Amniotic epithelial cell (primary cell): ENCODE measurements at regions not wholly inside any gene's neighbourhood (a gene's known extent, or its start where the extent isn't known, plus 50 kb on each side); places are given as distances from the start of the nearest gene placed in this dataset.

Source experiments
- DNase-seq: peaks from one replicate; pipeline ENCODE4 v3.0.0-alpha.2; 2010; ENCODE audit warnings: low read depth

- no peak for DNase-seq
Measured at GRCh38 chr3:194837457-194838127, 151.9 kb downstream of the FAM43A start.

GRCh38 chr3:194838236-194838635, 152.6 kb downstream of the FAM43A start:
- no peak for DNase-seq

DNA sequence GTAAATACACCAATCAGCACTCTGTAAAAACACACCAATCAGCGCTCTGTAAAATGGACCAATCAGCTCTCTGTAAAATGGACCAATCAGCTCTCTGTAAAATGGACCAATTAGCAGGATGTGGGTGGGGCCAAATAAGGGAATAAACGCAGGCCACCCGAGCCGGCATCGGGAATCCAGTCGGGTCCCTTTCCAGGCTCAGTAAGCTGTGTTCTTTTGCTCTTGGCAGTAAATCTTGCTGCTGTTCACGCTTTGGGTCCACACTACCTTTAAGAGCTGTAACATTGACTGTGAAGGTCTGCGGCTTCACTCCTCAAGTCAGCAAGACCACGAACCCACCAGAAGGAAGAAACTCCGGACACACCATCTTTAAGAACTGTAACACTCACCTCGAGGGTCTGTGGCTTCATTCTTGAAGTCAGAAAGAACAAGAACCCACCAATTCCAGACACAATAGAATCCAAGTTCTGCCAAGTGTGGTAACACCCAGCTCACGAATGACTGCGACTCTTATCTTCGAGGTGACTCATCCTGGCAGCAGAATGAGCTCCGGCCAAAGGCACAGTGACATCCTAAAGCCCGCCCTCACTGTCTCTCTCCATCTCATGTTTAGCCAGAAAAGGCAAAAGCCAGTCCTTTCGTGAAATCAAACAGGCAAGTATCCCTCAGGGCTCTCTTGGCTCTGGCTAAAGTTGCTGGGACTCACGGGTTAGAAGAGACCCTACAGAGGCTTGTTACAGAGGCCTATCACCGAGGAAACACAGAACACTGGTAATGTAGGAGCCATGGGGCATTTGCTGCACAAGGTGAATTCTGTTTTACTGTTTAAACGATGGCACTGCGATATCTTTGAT, 155.2 kb downstream of the FAM43A start:
- peak; percentile 17 for DNase-seq

- DNase-seq: no peak
Measured at GRCh38 chr3:194841515-194841841, 155.8 kb downstream of the FAM43A start.

GRCh38 chr3:194843556-194843955, 157.9 kb downstream of the FAM43A start:
- DNase-seq: peak; percentile 22

DNA sequence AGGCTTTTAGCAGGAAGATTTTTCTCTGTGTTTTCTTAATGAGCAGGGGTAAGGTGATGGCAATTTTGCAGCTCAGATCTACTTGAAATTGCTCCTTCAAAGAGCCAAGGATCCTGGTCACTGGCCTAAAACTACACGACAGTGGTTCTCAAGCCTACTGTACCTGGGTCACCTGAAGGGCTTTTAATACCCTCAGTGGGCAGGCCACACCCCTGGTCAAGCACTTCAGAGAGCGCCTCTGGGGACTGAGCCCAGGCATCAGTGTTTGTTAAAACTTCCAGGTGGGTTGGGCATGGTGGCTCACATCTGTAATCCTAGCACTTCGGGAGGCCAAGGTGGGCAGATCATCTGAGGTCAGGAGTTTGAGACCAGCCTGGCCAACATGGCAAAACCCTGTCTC, 158.4 kb downstream of the FAM43A start:
- DNase-seq: no peak

GRCh38 chr3:194849166-194849875, 163.6 kb downstream of the FAM43A start:
- DNase-seq: no peak

- no peak for DNase-seq
Measured at GRCh38 chr3:194851254-194851653, 165.6 kb downstream of the FAM43A start.

DNA sequence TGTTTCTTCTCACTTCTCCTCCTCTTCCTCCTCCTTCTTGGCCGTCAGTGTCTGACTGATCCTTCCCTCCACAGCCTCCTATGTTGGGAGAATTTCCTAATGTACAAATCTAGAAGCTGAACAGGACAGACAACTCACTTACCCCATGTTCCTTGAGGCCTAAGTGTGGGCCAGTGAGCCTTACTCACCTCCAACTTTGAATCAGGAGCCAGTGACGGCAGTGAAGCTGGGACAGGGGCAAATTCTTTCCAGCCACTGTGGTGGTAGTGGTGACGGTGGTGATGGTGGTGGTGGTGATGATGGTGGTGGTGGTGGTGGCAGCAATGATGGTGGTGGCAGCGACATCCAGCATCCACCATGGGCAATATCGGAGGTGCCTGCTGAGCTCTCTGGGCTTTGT, 166.3 kb downstream of the FAM43A start:
- no peak for DNase-seq

GRCh38 chr3:194852345-194852744, 166.7 kb downstream of the FAM43A start:
- no peak for DNase-seq

GRCh38 chr3:194852831-194853508, 167.3 kb downstream of the FAM43A start:
- no peak for DNase-seq

GRCh38 chr3:194854206-194854605, 168.5 kb downstream of the FAM43A start:
- DNase-seq: no peak

DNA sequence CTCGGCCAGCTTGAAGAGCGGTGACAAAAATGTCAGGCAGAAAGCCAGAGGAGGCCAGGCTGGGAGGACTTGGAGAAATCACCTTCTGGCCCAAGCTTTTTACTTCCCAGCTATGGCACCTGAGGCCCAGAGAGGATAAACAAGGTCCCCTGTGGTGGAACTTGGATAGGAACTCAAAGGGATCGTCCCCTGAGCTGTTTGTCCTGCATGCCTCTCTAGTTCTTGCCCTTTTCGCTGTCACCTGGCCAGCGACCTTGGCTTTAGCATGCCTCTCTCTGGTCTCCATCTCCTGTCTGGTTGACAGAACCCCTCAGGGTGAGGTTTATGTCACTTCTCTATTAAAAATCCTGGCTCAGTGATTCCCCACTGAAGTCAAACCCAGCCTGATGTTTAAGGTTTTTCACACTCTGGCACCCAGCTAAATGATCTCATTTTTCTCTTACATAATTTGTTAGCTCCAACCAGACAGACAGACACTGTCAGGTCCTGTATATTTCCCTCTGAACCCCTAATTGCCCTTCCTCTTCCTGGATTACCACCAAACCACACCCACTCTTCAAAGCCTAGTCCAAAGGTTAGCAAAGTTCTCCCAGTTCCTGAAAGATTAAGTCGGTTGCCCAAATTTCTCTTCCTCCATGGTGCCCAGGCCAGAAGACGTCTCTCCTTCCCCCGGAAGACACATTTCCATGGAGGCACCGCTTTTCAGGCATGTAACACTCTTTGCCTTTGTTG, 169.1 kb downstream of the FAM43A start:
- DNase-seq: no peak

GRCh38 chr3:194856296-194856695, 170.6 kb downstream of the FAM43A start:
- DNase-seq: no peak

DNA sequence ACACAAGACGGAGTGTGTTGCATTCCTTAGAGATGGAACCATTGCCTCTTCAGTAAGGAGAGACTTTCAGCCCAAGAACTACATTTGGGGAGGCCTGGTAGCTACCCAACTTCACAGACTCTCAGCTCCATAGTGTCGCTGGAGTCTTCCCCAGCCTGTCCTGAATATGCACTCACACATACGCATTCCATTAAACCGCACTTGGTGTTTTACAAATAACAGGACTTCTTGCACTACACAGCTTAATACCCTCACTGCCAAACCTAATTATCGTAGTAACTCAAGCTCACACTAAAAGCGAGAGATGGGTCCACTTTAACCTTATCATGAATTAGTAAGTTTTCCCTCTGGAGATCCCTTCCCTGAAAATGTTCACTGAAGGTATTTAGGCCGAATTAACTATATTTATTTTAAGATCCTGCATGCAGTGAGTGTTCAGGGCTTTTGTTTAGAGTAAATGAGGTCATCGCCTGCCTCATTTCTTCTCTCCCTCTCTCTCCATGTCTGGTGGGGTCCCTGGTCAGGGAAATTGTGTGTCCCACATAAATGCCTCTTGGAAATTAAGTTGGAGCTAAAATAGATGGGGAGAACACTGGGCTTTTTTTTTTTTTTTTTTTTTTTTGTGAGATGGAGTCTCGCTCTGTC, 171.9 kb downstream of the FAM43A start:
- DNase-seq: peak; percentile 20

DNA sequence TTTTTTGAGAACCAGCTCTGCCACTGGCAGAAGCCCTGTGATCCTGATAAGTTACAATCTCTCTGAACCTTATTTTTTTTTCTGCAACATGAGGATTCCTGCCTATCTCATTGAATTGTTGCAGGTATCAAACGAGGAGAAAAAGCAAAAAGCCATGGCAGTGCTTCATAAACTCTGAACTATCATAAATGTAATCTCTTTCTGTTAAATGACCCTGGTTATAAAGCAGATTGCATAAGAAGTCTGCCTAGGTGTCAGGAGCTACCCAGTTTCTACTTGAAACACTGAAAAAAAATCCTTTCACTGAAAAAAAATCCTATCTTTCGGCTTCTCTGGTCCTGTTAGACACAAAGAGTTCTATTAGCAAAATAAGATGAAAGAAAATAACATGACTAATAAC, 172.7 kb downstream of the FAM43A start:
- DNase-seq: no peak

DNA sequence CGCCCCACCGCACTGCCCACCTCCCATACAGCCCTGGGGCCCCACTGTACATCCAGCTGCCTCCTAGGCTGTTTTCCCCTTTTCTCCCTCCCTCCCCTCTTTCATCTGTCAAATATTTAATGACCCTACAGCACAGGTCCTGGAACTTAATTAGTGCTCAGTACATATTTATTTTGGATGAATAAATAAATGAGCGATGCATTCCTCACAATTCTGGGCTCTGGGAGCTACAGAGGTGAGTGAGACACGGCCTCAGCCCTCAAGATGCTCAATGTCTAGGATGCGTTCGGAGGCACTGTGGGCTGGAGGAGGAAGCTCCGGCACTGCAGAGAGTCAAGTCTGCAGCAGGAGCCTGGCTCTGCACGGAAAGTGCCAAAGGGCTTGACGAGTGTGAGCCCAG, 175.0 kb downstream of the FAM43A start:
- DNase-seq: no peak

DNA sequence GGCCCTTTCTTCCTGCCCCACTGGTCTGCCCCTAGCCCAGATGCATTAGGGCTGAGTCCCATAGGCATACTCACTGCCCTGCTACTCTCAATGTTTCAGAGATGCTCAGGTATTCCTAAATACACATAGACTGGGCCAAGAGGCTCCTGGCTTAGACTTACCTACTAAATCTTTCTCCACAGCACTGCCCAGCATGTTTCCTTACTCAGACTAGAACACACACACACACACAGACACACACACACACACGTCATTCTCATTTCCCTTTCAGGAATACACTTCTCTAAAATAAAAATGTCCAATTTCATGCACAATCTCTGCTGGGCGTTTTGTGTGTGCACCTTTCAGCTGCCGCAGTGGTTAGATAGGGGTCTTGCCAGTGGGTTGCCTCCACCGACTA, 175.7 kb downstream of the FAM43A start:
- DNase-seq: no peak

DNA sequence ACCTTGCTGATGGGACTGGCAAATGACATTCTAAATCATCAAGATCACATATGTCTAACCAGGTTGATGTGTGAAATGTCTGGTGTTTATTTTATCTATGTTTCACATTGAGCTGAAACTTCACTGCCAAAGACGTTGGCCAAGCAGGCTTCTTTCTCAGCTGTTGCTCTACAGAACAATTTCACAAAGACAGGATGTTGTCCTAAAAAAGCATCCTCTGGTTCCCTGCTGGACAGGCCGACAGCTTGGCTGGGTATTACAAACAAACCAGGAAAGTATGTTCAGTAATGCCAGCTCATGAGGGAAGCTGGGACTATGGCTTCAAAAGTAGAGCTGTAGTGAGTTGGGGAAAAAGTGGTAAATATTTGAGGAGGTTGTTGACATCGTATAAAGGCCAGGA, 179.4 kb downstream of the FAM43A start:
- DNase-seq: no peak

DNA sequence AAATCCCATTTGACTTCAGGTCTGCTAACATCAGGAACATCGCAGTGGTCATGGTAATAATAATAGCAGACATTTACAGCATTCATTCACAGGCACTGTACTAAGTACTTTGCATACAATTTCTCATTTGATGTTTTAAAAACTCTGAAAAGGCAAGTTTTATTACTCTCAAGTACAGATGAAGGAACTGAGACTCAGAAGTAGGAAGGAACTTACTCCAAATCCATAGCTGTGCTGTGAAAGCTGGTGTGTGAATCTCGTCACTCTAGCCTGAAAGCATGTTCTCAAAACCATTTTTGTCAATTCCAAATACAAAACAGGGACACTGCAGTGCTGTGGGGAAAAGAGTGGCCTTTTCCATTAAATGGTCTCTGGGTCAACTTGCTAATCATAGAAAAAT, 179.9 kb downstream of the FAM43A start:
- DNase-seq: no peak

DNA sequence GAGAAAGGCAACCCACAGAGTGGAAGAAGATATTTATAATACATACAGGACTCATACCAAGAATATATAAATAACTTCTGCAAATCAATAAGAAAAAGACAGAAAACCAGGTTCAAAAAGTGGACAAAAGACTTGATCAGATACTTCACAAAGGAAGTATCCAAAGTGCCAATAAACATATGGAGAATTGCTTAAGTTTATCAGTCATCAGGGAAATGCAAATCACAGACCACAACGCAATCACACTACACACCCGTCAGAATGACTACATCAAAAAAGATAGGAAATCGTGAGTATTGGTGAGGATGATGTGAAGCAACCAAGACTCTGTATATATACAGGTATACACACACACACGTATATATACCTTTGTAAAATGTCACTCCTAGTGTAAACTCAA, 180.6 kb downstream of the FAM43A start:
- DNase-seq: no peak
